Left ventricle myocardium inferior (tissue), 1 donor: ENCODE measurements at regions not wholly inside any gene's neighbourhood (a gene's known extent, or its start where the extent isn't known, plus 50 kb on each side); places are given as distances from the start of the nearest gene placed in this dataset.

Source experiments
- DNase-seq: peaks from one replicate; pipeline ENCODE4 v3.0.0-alpha.2; 2020
- H3K27ac ChIP-seq: fragments of 200-600 bp; replicated peaks from 2 replicates; pipeline ENCODE4 v1.8.0; 2021
- H3K27me3 ChIP-seq: fragments of 200-600 bp; 2 replicates; pipeline ENCODE4 v1.8.0; 2021; ENCODE audit warnings: low read depth
- H3K36me3 ChIP-seq: fragments of 200-600 bp; 2 replicates; pipeline ENCODE4 v1.8.0; 2021
- H3K4me1 ChIP-seq: fragments of 200-600 bp; 2 replicates; pipeline ENCODE4 v1.8.0; 2021
- H3K4me3 ChIP-seq: fragments of 200-600 bp; 2 replicates; pipeline ENCODE4 v1.8.0; 2021; ENCODE audit warnings: mild to moderate bottlenecking, moderate library complexity
- H3K9me3 ChIP-seq: fragments of 200-600 bp; replicated peaks from 2 replicates; pipeline ENCODE4 v1.8.0; 2021
- intact Hi-C: fragments of 100-400 bp; cut with micrococcal nuclease; formaldehyde crosslinking; loops from one replicate; pipeline ENCODE4 v1.11.0; 2022
- TF ChIP-seq, protein P1 (sequence below): fragments of 200-600 bp; IDR thresholded peaks from 2 replicates; pipeline ENCODE4 v1.8.0; 2021; ENCODE audit warnings: antibody characterized with exemption, mild to moderate bottlenecking, borderline replicate concordance
- donor health status: DM: no; HTN: yes; CAD: no; lungs with severe emphysema.

GRCh38 chr10:53434413-53434812 is 661.8 kb upstream of the MBL2 start:
- intact Hi-C loops, result no loop called here
- no peaks in the 10 kb centered on the region for H3K9me3 ChIP-seq
- TF ChIP-seq, protein P1, sequence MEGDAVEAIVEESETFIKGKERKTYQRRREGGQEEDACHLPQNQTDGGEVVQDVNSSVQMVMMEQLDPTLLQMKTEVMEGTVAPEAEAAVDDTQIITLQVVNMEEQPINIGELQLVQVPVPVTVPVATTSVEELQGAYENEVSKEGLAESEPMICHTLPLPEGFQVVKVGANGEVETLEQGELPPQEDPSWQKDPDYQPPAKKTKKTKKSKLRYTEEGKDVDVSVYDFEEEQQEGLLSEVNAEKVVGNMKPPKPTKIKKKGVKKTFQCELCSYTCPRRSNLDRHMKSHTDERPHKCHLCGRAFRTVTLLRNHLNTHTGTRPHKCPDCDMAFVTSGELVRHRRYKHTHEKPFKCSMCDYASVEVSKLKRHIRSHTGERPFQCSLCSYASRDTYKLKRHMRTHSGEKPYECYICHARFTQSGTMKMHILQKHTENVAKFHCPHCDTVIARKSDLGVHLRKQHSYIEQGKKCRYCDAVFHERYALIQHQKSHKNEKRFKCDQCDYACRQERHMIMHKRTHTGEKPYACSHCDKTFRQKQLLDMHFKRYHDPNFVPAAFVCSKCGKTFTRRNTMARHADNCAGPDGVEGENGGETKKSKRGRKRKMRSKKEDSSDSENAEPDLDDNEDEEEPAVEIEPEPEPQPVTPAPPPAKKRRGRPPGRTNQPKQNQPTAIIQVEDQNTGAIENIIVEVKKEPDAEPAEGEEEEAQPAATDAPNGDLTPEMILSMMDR, result no peak
- H3K4me3 ChIP-seq, result no peak overlapping the region
- no peaks in the 10 kb centered on the region for H3K27me3 ChIP-seq
- no peak overlapping the region for H3K27ac ChIP-seq
- no peak for DNase-seq
- no peaks in the 10 kb centered on the region for H3K36me3 ChIP-seq
- H3K4me1 ChIP-seq, result no peaks in the 10 kb centered on the region

- no peaks in the 10 kb centered on the region for H3K4me1 ChIP-seq
- no peaks in the 10 kb centered on the region for H3K27me3 ChIP-seq
- TF ChIP-seq, protein P1, result no peak
- H3K36me3 ChIP-seq, result no peaks in the 10 kb centered on the region
- DNase-seq, result no peak
- no peak overlapping the region for H3K27ac ChIP-seq
- H3K9me3 ChIP-seq, result no peaks in the 10 kb centered on the region
- H3K4me3 ChIP-seq, result no peak overlapping the region
- intact Hi-C loops, result no loop called here
Observed at GRCh38 chr10:53432035-53432434, 659.5 kb upstream of the MBL2 start.

GRCh38 chr10:53430974-53431373 is 658.4 kb upstream of the MBL2 start:
- no peaks in the 10 kb centered on the region for H3K36me3 ChIP-seq
- H3K27ac ChIP-seq, result no peak overlapping the region
- no peaks in the 10 kb centered on the region for H3K4me1 ChIP-seq
- no peak for DNase-seq
- no peaks in the 10 kb centered on the region for H3K27me3 ChIP-seq
- H3K9me3 ChIP-seq, result no peaks in the 10 kb centered on the region
- TF ChIP-seq, protein P1, result no peak
- no peak overlapping the region for H3K4me3 ChIP-seq
- intact Hi-C loops, result no loop called here

DNA sequence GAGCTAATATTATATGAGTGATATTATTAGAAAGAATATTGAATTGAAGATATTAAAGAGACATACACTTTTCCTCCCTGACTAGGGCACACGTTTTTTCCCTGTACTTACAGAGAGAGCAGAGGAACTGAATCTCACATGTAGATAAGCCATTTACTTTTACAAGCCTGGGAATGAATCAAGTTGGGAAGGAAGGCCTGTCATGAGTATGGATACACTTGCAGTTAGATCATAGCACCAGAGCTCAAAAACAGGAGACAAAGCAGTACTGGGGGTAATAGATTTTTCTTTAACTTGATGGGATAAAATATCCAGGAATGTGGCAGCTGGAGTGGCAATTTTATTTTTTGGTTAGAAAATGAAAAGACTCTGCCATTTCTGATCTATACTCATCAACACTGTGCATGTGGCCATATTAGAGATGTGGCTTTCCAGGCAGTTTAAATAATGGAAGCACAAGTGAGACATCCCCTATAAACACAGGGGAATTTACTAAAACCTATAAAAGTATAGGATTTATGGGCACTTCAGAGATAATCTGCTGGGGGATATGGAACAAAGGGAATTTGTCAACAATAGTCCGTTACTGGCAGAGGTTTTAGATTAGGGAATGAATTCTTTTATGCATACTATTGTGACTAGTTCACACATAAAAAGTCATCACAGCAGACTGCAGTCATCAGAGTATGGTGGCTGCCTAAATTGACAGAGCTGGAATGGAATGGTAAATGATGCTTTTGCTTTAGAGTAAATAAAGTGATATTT is 657.7 kb upstream of the MBL2 start:
- no peak overlapping the region for H3K4me3 ChIP-seq
- H3K9me3 ChIP-seq, result no peaks in the 10 kb centered on the region
- TF ChIP-seq, protein P1, result no peak
- no peaks in the 10 kb centered on the region for H3K27me3 ChIP-seq
- DNase-seq, result no peak
- H3K27ac ChIP-seq, result no peak overlapping the region
- intact Hi-C loops, result no loop called here
- H3K36me3 ChIP-seq, result no peaks in the 10 kb centered on the region
- no peaks in the 10 kb centered on the region for H3K4me1 ChIP-seq

- no peaks in the 10 kb centered on the region for H3K27me3 ChIP-seq
- peaks cover 8% of the 10 kb centered on the region for H3K9me3 ChIP-seq
- no peak for DNase-seq
- TF ChIP-seq, protein P1, result no peak
- H3K4me1 ChIP-seq, result no peaks in the 10 kb centered on the region
- H3K36me3 ChIP-seq, result no peaks in the 10 kb centered on the region
- H3K4me3 ChIP-seq, result no peak overlapping the region
- no peak overlapping the region for H3K27ac ChIP-seq
- intact Hi-C loops, result no loop called here
Observed at GRCh38 chr10:53422223-53422888, 649.8 kb upstream of the MBL2 start.
